Stimulated activated CD8-positive, alpha-beta memory T cell treated with anti-CD3 and anti-CD28 coated beads, Interleukin-15, amount 100 ng/mL, for 4 hours (primary cell): ENCODE measurements at regions not wholly inside any gene's neighbourhood (a gene's known extent, or its start where the extent isn't known, plus 50 kb on each side); places are given as distances from the start of the nearest gene placed in this dataset.
A peak's percentile ranks its signal among the peaks of the same experiment; 100 is the strongest.

Experiments used
- DNase-seq, 2 donors: peaks; one replicate each; pipeline ENCODE4 v3.0.0-alpha.2; 2020; ENCODE audit warnings: low read depth in 2 of 2

DNA sequence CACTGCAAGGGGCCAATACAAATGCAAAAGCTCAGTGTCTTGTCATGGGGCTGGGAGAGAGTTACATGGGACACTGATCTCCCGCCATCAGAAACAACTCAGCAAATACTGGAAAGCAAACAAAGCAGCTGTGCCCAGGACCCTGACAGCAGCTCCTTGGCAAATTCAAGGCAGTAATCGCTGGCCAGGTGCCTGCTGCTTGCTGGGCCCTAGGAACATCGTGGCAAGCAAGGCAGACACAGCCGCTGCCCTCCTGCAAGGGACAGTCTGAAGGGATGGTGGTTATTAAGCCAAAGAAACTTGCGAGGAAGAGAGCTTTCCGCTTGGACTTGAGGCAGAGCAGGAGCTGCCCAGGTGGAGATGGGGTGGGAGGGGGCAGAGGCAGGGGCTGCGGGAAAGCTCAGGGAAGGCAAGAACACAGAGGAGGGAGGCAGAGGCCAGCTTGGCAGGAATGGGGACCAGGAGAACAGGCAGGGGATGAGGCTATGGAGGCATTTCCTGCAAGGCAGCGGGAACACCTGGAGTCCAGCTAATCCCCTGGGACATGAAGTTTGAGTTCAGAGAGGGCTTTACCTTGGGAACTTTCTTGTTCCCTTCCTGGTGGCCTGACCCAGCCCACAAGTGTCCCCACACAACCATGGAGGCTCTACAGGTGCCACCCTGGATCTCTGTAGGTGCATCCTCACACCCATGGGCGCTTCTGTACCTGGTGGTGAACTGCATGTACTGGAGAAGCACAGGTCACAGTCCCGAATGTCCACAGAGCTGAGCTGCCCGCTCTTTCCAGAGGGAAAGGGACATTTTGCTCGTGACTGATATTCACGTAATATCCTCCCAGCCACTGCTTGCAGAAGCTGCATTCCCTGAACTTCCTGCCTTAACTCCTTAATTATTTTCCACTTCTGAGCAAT, 78.7 kb upstream of the ATP2B2 start:
- DNase-seq, result no peak

- DNase-seq, result no peak
Measured at GRCh38 chr3:10585945-10586344, 80.6 kb upstream of the ATP2B2 start.

GRCh38 chr3:10594915-10595314, 89.5 kb upstream of the ATP2B2 start:
- no peak for DNase-seq

- no peak for DNase-seq
Measured at GRCh38 chr3:10596746-10597448, 91.5 kb upstream of the ATP2B2 start.

DNA sequence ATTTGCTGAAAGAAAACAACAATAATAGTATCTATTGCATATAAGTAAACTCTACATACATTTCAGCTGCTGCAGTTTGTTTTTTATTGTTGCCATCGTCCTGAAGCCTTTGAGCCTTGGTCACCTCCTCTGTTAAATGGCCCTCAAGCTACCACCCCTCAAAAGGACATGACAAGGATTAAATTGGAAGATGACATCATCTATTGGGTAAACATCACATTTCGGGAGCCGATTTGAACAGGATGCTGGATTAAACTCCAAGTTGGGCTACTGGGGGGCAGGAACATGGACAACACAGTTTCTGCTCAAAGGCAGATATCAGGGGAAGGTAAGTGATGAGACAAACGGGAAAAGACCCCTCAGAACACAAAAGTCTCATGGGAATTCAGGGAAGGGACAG, 92.3 kb upstream of the ATP2B2 start:
- no peak for DNase-seq

DNA sequence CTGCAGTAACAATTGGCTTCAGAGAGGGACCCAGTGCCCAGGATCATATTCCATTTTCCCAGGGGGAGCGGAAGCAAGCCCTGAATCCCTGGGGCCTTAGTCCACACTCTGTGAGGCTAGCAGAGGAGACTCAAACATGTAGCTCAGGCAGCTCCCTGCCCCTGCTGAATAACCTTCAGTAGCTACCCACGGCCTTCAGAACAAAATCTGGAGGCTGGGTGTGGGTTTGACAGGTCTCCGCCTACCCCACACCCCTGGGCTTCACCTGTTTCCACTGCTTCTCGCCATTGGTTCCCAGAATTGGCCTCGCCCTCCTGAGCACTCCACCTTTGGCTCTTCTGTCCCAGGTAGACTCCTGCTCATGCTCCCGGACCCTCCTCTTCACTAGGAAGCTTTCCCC, 93.6 kb upstream of the ATP2B2 start:
- DNase-seq, result no peak

DNA sequence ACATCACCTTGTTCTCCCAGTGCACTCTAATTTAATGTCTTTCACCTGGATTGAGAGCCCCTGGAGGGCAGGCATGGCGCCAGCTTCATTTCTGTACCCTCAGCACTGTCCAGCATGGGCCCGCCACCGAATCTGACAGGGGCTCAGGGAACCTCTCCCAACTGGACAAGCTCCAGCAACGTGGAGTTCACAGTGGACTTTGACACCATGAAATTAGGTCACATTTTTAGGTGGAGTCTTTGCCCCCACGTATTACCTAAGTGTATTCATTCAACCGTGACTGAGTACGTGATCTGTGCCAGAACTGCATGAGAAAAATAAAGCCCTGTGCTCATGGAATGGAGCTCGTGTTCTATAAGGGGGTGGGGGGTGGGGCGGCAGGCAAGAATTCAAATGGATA, 94.1 kb upstream of the ATP2B2 start:
- no peak for DNase-seq

DNA sequence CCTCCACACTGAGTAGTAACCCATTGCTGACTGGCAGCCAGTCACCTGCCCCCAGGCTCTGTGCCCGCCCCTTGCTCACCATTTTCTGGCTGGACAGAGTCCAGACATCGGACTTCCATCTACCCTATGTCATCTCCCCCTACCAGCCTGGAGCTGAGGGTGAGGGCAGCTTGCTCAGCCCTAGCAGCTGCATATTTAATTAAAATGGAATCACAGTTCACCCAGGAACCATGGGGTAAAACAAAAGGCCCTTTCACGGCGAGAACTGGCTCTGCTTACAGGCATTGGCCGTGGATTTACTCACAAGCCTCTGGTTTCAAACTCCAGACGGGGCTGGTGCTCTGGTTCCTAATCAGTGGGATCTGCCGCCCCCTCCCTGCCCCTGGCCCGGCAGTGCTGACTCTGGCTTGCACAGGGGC, 94.9 kb upstream of the ATP2B2 start:
- DNase-seq, result no peak

GRCh38 chr3:10600726-10601125, 95.3 kb upstream of the ATP2B2 start:
- DNase-seq, result no peak

- no peak for DNase-seq
Measured at GRCh38 chr3:10601151-10601856, 95.9 kb upstream of the ATP2B2 start.

- no peak for DNase-seq
Measured at GRCh38 chr3:10601857-10602230, 96.5 kb upstream of the ATP2B2 start.

DNA sequence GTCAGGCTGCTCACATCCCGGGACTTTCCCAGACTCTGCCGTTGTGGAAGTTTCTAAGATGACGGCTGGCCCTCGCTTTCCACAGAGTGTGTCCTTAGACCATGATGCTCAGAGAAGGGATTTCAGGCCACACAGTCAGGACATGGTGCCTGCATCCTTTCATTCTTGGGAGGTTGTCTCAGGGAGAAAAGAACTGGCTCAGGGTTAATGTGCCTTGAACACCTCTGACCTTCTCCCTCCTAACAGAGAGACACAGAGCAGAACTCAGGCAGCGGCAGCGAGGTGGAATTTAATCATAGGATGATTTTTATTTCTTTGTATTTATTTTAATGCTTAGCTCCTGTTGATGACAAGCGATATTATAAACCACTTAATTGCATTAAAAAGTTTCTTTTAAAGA, 96.9 kb upstream of the ATP2B2 start:
- no peak for DNase-seq

- DNase-seq, result peak; percentile 17 to 43
Measured at GRCh38 chr3:10602769-10603768, 97.7 kb upstream of the ATP2B2 start.

- no peak for DNase-seq
Measured at GRCh38 chr3:10609134-10609533, 103.7 kb upstream of the ATP2B2 start.

- no peak for DNase-seq
Measured at GRCh38 chr3:10614168-10614567, 108.8 kb upstream of the ATP2B2 start.

DNA sequence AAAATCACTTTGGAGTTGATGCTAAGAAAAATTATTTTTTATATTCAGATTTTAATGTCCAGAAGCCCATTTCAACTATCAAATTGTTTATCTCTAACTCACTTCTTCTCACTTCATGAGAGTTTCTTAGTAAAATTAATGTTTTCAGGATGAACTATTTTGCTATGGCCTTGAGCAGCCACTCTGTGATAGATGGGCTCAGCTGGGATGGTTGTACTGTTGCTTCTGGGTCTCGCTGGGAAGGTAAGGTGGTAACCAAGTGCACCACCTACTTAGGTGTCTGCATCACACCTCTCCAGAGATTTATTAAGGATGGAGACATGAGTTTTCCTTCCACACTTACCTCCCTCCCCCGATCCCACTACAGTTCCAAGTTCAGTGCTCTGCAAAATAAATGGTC, 110.3 kb upstream of the ATP2B2 start:
- no peak for DNase-seq

DNA sequence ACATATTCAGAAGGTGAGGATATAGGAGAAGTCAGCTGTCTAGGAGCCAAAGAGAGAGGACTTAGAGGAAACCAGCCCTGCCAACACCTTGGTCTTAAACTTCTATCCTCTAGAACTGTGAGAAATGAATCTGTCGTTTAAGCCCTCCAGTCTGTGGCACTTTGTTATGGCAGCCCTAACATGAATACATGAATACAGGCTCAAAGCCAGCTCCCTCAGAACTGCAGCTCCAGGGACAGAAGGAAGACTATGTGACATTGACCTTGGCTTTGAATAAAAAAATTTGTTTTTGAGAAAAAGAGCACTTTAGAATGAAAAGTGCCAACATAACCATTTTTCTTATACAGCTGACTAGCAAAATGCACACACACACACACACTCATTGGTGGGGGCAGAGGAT, 110.9 kb upstream of the ATP2B2 start:
- no peak for DNase-seq

- DNase-seq, result no peak
Measured at GRCh38 chr3:10619989-10620832, 114.8 kb upstream of the ATP2B2 start.

- no peak for DNase-seq
Measured at GRCh38 chr3:10620833-10621082, 115.4 kb upstream of the ATP2B2 start.

DNA sequence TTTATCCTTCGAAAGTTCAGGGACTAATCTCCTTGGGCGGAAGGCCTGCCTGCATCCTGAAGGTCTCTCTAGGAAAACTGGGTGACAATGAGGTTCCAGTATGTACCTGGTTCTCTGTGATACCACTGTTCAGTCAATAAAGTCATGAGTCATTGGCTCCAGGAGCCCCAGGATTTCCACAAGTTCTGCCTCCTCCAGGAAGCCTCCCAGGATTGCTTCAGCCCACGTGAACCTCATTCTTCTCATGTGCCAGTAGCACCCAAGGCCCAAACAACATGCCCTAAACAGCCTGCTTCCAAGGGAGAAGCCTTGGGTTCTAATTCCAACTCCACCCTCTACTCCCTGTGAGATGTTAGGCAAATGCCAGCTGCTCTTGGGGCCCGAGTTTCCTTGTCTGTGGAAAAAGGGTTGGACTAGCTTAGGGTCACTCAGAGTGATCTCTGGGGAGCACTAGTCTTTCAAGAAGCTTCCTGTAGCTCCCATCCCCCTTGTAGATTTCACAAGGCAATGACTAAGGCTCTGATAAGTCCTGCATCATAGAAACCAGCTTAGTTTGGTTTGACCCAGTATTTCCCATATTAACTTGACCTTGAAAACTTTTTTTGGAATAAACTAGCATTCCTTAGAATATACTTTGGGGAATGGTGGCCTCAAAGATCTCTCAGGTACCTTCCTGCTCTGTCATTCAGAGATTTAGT, 118.3 kb upstream of the ATP2B2 start:
- DNase-seq, result no peak
